GM21825 (cell line): ENCODE measurements at regions not wholly inside any gene's neighbourhood (a gene's known extent, or its start where the extent isn't known, plus 50 kb on each side); places are given as distances from the start of the nearest gene placed in this dataset.
"Not testable (repeated sequence)": the region's sequence is repeated elsewhere in the genome, so short reads cannot be mapped to it uniquely, and the experiment has no call there.

ENCODE experiments used
- ATAC-seq: cut with Tn5 transposase; IDR thresholded peaks from one replicate; pipeline ENCODE4 v1.9.1; 2021; ENCODE audit warnings: mild to moderate bottlenecking, moderate library complexity; ENCODE audit not compliant: unreplicated experiment

DNA sequence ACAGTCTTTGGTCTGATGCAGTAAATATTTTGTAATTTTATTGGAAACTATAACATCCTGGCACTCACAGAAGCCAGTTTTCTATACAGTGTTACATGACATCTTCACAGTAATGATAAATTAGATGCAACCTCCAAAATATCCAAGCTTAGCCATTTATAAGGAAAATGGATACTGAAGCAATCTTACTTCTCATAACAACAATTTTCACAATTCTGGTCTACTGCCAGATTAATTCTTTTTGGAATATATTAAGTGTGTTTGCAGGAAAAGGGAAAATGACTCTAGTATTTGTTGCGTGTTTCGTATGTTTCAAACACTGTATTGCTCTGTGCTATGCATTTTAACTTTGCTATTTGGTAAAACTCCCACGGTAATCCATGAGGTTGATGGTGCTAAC lies 1870.9 kb downstream of the ARAP2 start:
- ATAC-seq: no peak

DNA sequence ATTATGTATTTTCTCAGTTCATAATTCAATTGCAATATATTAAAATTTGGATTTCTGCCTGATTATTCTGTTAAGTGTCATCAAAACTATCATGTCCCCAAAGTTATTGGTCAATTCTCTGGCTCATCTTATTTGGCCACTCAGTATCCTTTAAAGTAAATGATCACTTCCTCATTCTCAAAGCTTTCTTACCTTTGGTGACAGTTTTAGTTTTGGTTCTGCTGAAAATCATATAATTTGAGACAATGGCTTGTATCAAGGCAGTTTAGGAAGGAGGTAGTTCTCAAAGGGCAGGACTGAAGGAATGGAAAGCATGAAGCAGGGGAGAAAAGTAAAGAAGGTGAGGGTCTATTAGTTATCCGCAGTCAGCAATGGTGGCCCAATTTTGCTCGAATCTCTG lies 1832.1 kb downstream of the ARAP2 start:
- no peak for ATAC-seq

DNA sequence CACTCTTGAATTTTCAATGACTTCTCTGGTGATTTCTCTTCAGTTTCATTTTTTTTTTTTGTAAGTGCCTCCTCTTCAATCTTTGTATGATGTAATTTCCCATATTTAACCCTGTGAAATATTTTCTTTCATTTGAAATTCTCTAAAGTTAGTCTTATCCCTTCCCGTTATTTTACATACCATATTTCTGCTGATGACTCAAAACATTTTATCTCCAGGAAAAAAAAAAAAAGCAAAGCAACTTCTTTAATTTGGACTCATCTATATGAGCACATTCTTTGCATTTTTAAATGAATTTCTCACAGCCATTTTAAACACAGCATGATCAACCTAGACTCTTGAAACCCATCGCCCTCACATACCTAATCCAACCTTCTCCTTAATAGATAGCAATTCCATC lies 1831.4 kb downstream of the ARAP2 start:
- ATAC-seq: no peak

DNA sequence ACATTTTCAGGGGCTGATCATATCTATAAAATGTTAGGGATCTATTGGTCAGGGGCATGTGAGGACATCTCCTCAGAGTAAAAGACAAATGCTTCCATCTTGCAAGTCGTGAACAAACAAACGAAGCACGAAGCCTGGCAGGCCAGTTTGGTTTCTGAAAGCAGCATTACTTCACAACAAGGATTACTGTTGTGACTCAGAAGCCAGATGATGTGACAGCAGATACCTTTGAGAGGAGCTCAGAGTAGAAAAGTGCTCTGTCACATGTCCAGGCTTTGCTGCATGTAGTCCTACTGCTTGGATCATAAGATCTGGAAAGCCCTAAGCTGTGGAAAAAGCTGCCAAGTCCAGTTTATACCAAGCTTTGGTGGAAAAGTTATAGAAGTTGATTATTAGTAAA lies 1827.2 kb downstream of the ARAP2 start:
- no peak for ATAC-seq

DNA sequence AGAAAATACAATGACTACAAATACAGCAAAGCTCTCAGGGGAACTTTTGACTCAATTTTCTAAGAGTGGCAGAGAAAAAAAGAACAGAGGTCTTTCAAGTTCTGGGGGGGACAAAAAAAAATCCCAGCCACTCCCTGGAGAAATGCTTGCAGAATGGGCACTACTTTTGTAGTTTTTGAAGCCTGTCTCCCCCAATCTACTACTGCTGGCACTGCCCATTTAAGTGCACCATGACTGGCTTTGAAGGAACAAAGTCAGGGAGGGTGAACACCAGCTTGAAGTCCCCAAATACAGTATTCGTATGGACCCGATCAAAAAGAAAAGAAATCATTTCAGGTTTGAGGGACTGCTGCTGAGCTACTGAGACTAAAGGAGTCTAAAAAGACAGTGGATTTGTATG lies 1824.4 kb downstream of the ARAP2 start:
- no peak for ATAC-seq

DNA sequence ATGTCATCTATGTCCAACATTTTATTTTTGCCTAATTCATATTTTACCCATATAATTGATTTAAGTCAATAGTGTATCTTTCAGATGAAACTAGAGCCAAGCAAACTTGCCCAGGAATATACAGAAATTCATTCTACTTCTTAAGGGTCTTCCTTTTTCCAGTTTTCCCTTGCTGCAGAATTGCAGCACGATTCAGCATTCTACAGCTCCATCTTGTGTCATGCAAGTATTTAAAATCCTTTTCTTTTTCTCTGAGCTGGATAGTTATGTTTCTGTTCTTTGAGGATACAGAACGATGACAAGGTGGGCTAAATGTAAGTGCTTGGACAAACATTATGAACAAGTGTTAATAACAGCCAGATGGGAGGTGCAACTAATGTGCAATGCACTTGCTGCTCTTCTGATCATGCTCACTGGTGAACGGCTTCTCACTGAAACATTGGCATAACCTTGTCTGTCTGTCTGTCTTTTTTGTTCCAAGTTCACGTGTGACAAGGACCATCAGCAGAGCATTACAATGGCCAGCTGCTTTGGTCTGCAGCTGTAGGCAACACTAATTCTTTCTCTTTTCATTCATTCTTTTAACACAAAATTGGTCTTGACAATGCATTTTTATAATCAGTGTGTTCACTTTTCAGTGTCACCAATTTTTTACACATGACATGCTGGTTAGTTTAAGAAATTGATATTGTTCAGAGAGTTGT lies 1821.7 kb downstream of the ARAP2 start:
- ATAC-seq: no peak

DNA sequence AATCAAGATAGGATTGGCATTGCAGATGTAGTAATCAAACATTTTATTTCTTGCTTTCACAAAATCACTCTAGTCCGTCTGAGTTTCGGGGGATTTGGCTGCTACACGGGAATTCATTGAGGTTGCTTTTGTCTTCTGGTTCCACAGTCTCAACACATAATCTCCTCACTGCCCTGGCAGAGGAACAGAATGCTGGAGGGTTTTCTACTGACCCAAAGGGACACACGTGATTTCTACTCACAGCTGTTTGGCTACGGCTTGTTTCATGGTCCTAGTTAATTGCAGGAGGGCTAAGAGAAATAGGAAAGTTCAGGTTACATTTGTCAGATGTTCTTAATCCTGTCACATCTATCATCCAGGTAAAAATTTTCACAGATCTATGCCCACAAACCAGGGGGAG lies 1811.6 kb downstream of the ARAP2 start:
- no peak for ATAC-seq

DNA sequence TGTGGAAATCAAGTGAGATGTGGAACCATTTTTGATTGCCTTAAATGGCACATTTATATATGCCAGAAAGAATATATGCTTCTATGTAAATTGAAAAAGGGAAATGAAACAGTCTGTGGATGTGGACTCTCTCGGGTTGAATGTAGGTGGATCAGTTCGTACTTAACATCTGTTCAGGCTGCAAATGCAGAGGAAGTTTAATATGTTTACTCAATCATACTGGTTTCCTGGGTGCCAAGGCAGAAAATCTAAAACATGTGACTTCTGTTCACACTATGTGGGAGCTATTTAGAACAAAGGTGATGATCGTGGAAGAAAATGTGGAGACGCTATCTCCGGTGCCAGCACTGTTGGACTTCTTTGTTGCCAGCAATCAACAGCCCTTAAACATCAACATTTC lies 1809.9 kb downstream of the ARAP2 start:
- ATAC-seq: not testable (repeated sequence)

DNA sequence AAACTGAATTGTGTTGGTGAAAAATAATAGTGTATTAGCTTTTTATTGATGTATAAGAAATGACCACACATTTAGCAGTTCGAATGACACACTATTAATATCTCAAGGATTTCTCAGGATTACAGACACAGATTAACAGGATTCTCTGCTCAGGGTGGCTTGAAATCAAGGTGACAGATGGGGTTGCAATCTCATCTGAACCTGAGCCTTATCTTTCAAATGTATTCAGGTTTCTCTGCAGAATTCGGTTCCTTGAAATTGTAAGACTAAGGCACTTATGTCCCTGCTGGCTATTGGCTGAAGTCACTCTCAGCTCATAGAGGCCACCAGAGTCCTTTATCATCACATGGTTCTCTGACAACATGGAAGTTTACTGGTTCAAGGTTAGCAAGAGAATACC lies 1780.1 kb downstream of the ARAP2 start:
- ATAC-seq: no peak

DNA sequence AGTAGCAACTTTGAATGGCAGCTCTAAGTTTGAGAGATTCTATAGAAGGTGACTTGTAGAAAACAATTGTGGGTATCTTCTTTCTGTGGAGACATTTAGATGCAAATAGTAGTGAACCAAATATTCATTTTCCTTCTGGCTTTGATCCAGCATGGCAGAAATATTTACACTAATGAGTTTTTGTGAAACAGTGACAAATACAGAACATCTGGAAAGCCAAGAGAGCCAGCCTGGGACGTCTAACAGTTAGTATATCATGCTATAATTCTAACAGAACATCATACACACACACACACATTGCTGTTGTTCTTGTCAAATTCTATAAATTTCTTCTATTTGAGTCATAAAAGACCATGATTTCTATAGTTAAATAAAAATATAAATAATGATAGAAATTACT lies 1777.9 kb downstream of the ARAP2 start:
- ATAC-seq: no peak

DNA sequence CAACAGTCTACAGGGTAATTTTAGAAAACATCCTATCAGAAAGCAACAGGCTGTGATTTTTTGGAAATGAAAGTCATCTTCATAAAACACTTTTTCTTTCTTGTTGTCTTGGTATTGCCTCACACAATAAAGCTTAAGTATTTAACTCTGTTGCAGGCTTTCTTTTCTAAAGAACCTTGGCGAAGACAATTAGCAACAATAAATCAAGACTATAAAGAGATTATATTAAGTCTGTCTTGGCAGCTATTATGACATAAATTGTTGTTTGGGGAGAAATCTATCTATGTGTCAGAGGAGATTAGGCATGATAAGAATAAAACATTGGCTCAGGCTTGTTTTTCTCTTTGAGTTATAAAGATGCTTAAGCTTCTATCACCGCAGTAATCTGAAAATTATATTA lies 1774.8 kb downstream of the ARAP2 start:
- no peak for ATAC-seq

DNA sequence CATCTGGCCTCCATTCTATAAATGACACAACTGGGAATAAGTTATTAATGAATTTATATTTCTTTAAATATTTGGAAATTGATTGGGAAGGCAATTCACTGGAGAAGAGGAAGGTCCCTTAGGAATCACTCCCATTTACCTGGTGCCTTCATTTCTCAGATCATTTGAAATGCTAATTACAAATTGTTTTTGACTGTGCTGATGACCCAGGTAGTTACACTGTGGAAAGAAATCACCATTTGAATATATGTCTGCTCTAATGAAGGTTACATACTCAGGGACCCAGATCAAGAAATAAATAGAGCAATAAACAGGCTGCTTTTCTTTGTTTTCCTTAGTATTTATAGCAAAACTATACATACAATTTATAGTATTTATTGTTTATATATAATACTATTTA lies 1759.1 kb downstream of the ARAP2 start:
- no peak for ATAC-seq

DNA sequence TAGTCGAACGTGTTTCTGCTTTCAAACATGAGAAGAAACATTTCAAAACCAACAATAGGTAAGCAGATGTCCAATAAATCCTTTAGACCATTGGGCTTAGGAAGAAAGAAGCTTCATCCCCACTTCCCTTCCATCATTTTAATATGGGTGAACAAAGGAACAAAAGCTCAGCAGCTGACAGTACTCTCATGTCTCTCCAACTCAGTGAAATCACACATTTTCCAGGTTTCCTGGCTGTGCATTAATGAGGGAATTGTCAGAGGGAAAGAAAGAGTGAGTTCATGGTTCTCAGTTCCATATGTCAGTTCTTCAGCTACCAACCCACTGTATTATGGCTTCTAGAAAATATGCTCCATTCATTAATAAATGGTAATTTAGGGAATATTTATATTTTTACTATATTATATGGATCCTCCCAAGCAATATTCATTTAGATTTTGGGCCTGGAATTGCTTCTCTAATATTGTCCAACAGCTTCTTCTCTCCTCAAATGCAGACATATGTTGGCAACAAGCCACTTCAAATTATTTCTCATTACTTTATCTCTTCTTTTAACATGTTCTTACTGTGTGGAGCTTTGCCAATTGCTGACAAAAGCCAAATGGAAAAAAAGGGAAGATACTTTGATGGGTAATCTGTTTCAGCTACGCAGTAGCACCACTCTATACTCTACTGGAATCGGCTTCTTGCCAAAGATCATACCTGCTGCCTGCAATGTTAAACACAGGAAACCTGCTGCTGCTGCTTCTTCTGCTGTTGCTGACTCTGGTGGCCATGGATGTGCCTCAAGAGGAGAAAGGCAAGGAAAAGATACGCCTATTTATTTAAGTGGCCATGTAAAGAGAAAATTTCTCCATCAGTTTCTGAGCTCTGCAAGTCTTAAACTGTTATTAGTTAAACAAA lies 1757.6 kb downstream of the ARAP2 start:
- ATAC-seq: no peak

DNA sequence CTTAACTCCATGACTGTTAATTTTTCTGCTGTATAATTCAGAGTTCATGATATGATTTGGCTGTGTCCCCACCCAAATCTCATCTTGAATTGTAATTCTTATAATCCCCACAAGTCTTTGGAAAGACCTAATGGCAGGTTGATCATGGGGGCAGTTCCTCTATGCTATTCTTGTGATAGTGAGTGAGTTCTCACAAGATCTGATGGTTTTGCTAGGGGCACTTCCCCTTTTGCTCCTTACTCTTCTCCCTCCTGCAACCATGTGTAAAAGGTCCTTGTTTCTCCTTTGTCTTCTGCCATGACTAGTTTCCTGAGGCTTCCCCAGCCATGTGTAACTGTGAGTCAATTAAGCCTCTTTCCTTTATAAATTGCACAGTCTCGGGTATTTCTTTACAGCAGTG lies 1751.9 kb downstream of the ARAP2 start:
- ATAC-seq: no peak

DNA sequence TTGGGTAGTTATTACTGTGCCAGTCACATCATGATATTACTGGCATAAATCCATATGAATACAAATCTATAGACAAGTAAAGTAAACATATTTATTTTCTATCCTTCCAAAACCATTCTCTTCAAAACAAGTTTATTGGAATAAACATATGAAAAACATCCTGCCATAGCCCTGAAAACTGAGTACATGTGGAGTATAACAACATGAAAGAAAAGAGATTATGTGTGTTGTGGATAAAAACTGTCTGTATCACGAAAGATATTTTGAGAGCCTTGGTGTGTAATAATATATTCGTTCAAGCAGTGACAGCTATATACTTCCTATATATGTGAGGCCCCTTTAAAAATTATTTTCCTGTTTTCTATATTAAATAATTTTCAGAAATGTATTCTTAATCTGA lies 1742.2 kb downstream of the ARAP2 start:
- ATAC-seq: no peak

DNA sequence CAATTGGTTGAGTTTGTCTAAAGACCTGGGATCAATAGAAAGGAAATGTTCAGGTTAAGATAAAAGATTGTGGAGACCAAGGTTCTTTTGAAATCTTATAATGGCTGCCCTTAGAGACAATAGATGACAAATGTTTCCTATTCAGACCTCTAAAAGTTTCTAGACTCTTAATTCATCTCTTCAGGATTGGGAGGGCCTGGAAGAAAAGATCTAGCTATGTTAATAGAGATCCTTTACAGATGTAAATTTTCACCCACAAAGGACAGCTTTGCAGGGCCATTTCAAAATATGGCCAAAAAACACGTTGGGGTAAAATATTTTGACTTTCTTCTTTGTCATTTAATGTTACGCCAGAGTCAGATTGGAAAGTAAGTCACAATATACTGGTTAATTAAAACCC lies 1739.6 kb downstream of the ARAP2 start:
- ATAC-seq: not testable (repeated sequence)

DNA sequence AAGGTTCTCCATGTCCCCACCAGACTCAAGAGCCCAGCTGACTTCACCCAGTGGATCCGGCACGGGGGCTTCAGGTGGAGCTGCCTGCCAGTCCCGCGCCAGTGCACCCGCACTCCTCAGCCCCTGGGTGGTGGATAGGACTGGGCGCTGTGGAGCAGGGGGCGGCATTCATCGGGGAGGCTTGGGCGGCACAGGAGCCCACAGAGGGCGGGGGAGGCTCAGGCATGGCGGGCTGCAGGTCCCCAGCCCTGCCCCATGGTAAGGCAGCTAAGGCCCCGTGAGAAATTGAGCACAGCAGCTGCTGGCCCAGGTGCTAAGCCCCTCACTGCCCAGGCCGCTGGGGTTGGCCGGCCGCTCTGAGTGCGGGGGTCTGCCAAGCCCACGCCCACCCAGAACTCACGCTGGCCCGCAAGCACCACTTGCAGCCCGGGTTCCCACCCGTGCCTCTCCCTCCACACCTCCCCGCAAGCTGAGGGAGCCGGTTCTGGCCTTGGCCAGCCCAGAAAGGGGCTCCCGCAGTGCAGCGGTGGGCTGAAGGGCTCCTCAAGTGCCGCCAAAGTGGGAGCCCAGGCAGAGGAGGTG lies 1737.7 kb downstream of the ARAP2 start:
- not testable (repeated sequence) for ATAC-seq

DNA sequence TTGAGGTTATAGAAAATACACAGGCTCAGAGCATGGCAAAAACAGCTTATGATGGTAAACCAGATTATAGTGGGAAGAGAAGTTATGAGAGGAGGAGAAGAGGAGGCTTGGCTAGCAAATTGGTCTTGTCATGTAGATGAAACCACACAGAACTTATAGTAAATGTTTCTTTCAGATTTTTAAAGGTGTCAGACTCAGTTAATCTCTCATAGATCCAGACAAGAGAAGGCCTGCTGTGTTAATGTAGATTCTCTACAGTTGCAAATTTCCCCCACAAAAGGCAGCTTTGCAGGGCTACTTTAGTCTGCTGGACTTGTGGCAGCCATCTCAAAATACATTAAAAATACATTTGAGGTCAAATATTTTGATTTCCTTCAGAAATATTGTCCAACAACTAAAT lies 1731.7 kb downstream of the ARAP2 start:
- ATAC-seq: no peak

DNA sequence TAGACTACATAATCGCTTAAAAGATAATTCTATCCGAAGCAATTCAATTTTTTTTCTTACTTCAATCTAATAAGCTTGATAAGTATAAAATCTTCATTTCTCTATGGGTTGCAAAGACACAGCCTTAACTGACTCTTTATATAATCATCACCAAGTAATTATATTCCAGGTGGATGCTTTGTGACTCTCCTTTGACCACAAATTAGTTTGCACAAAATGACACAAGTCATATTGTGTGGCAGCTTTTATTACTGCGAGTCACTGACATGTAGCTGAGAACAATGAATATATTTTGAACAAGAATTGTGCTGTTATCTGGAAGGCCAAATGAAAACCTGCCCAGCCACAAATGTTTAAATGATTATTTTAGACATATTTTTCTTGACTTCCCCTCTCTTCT lies 1727.8 kb downstream of the ARAP2 start:
- ATAC-seq: no peak

DNA sequence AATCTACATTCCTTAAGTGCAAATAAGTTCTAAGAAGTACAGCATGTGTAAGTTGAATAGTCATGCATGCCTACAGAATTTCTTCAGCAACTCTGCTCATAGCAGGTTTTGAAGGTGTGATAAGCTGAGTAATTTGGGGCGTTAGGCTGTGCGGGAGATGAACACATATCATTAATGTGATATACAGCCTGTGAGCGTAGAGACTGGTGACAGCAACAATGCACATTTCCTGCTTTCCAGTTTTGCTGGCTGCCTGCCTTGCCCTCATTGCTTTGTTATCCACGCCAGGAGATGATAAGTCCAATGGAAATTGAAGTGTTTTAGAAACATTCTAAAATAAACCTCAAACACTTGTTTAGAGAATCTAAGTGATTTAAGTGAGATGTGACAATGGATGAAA lies 1709.4 kb downstream of the ARAP2 start:
- ATAC-seq: no peak

DNA sequence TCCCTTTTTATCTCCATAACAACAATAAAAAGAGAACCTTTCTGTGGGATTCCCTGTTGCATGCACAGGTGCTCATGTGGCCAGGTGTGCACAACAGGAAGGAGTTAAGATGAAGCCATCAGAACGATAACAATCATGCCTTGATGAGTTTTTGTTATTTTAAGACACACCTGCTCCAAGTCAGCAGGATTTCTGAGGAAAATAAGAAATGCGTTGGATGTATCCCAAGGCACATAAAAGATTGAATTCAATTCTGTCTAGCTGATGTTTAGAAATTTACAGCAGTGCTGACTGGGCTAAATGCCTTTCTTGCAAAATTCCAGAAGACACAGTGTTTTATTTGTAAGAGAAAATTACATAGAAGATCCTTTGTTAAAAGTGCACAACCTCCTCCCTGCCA lies 1678.2 kb downstream of the ARAP2 start:
- ATAC-seq: no peak

DNA sequence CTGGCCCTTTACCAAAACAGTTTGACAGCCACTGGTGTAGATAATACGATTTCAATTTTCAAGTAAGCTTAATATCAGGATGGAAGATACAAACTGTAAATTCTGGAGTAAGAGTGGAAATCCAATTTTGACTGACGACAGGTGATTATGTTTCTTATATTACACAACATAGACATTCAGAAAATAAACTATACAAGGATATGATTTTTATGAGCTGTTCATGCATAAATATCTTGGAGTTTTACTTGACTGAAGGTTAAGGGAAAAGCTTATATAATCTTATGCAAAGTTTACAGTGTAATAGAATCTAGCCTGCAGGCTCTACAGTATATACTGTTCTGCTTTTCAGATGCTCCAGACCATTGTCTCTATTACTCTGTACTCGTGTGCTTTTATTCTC lies 1672.3 kb downstream of the ARAP2 start:
- no peak for ATAC-seq
